ENCODE measurements at regions not wholly inside any gene's neighbourhood (a gene's known extent, or its start where the extent isn't known, plus 50 kb on each side); places are given as distances from the start of the nearest gene placed in this dataset.

DNA sequence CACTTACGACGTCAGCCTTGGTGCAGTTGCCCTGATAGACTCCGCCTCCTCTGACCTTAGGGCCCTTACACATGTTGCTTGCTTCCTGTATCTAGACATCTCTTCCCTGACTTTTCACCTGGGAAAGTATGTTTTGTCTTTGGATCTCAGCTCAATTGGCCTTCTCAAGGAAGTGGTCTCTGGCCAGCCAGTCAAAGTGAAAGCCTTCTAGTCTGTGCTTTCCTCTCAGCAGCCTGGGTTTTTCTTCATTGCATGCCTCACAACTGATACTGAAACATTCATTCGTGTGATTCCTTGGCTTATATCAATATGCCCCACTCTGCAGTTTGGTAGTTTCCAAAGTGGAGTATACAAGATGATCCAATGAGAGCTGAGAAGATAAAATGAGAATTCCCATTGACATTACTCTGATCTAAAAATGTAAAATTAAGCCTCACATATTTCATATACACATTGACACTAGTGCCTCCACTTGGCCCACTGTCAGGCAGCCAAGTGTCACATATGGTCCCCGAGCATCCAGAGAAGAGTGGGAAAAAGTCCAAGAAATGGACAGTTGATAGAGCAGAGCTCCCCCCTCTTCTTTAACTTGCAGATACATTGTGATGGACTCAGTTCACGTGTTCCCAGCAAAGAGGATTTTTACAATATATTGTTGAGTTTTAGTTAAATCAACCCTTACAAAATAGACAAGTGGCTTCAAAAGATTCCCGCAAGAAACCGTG lies 371.2 kb upstream of the ASIC2 start:
- DNase-seq (ENCODE audit: low spot score) = no peak
- Histone ChIP-seq H3K4me1 (ENCODE audit: control insufficient read depth in 4 of 4, insufficient read depth in 4 of 4, low read length in 3 of 4) (no peaks in the 10 kb centered on the region), H3K9me3 (ENCODE audit: control insufficient read depth in 4 of 4, low read length in 3 of 4) (no peaks in the 10 kb centered on the region), H3K36me3 (ENCODE audit: control insufficient read depth in 4 of 4, insufficient read depth in 3 of 4, low read depth in 1 of 4, low read length in 3 of 4) (no peaks in the 10 kb centered on the region), H3K9ac (ENCODE audit: low read depth in 1 of 2, low read length in 2 of 2) (no peak overlapping the region), H3K4me3 (ENCODE audit: low read depth in 1 of 3, low read length in 3 of 3) (no peak overlapping the region), H3K27ac (ENCODE audit: low read depth in 1 of 2, low read length in 2 of 2) (no peak overlapping the region), H3K27me3 (ENCODE audit: control insufficient read depth in 4 of 4, insufficient read depth in 4 of 4, low read length in 3 of 4) (peaks cover 0 to 3% (median 0%) of the 10 kb centered on the region in 4 donors)
- TF ChIP-seq, protein P1, sequence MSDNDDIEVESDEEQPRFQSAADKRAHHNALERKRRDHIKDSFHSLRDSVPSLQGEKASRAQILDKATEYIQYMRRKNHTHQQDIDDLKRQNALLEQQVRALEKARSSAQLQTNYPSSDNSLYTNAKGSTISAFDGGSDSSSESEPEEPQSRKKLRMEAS (IDR thresholded peaks at IDR 0.05) = no peak
- no peak for TF ChIP-seq RAD21 (IDR thresholded peaks at IDR 0.05)
- TF ChIP-seq ATF3 (IDR thresholded peaks at IDR 0.05) = no peak
- TF ChIP-seq, protein P2, sequence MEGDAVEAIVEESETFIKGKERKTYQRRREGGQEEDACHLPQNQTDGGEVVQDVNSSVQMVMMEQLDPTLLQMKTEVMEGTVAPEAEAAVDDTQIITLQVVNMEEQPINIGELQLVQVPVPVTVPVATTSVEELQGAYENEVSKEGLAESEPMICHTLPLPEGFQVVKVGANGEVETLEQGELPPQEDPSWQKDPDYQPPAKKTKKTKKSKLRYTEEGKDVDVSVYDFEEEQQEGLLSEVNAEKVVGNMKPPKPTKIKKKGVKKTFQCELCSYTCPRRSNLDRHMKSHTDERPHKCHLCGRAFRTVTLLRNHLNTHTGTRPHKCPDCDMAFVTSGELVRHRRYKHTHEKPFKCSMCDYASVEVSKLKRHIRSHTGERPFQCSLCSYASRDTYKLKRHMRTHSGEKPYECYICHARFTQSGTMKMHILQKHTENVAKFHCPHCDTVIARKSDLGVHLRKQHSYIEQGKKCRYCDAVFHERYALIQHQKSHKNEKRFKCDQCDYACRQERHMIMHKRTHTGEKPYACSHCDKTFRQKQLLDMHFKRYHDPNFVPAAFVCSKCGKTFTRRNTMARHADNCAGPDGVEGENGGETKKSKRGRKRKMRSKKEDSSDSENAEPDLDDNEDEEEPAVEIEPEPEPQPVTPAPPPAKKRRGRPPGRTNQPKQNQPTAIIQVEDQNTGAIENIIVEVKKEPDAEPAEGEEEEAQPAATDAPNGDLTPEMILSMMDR (IDR thresholded peaks at IDR 0.05; ENCODE audit: low read depth, low read length, missing input control) = no peak
- no peak for TF ChIP-seq SP1 (IDR thresholded peaks at IDR 0.05)
- TF ChIP-seq GABPA (IDR thresholded peaks at IDR 0.05 in 1 of 2, conservative IDR thresholded peaks at IDR 0.05 in 1 of 2) = no peak
- TF ChIP-seq TAF1 (conservative IDR thresholded peaks at IDR 0.05) = no peak
- no peak for TF ChIP-seq EGR1 (IDR thresholded peaks at IDR 0.05; ENCODE audit: low read depth in 2 of 2)
- TF ChIP-seq, protein P3, sequence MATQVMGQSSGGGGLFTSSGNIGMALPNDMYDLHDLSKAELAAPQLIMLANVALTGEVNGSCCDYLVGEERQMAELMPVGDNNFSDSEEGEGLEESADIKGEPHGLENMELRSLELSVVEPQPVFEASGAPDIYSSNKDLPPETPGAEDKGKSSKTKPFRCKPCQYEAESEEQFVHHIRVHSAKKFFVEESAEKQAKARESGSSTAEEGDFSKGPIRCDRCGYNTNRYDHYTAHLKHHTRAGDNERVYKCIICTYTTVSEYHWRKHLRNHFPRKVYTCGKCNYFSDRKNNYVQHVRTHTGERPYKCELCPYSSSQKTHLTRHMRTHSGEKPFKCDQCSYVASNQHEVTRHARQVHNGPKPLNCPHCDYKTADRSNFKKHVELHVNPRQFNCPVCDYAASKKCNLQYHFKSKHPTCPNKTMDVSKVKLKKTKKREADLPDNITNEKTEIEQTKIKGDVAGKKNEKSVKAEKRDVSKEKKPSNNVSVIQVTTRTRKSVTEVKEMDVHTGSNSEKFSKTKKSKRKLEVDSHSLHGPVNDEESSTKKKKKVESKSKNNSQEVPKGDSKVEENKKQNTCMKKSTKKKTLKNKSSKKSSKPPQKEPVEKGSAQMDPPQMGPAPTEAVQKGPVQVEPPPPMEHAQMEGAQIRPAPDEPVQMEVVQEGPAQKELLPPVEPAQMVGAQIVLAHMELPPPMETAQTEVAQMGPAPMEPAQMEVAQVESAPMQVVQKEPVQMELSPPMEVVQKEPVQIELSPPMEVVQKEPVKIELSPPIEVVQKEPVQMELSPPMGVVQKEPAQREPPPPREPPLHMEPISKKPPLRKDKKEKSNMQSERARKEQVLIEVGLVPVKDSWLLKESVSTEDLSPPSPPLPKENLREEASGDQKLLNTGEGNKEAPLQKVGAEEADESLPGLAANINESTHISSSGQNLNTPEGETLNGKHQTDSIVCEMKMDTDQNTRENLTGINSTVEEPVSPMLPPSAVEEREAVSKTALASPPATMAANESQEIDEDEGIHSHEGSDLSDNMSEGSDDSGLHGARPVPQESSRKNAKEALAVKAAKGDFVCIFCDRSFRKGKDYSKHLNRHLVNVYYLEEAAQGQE (IDR thresholded peaks at IDR 0.05) = no peak
- TF ChIP-seq FOXA1 (IDR thresholded peaks at IDR 0.05) = no peak
- TF ChIP-seq FOXA2 (IDR thresholded peaks at IDR 0.05) = no peak
- WGBS = 69% methylated on average over 8 of the region's 8 CpGs

DNA sequence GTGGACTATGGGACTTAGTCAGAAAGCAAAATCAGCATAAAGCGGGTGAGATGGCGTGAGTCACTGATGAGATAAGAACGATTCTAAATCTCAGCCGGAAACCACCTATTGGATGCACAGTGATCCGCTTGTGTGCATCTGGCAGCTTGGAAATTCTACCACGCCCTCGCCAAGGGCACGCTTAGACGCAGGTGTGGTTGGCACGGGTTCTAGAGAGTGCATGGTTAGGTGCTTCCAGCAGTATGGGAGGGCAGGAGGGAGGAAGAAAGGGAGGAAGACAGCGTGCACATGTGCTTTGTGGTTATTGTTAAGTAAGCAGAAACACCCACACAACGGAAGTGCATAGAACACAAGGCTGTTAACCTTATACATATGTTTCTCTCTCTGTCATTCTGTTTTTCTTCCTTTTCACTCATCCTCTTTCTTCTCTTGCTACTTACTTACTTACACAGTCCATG lies 374.0 kb upstream of the ASIC2 start:
- Histone ChIP-seq H3K9me3 (ENCODE audit: control insufficient read depth in 4 of 4, low read length in 3 of 4) (no peaks in the 10 kb centered on the region), H3K27ac (ENCODE audit: low read depth in 1 of 2, low read length in 2 of 2) (no peak overlapping the region), H3K9ac (ENCODE audit: low read depth in 1 of 2, low read length in 2 of 2) (no peak overlapping the region), H3K4me1 (ENCODE audit: control insufficient read depth in 4 of 4, insufficient read depth in 4 of 4, low read length in 3 of 4) (no peaks in the 10 kb centered on the region), H3K4me3 (ENCODE audit: low read depth in 1 of 3, low read length in 3 of 3) (no peak overlapping the region), H3K27me3 (ENCODE audit: control insufficient read depth in 4 of 4, insufficient read depth in 4 of 4, low read length in 3 of 4) (peaks cover 0 to 3% (median 0%) of the 10 kb centered on the region in 4 donors), H3K36me3 (ENCODE audit: control insufficient read depth in 4 of 4, insufficient read depth in 3 of 4, low read depth in 1 of 4, low read length in 3 of 4) (no peaks in the 10 kb centered on the region)
- TF ChIP-seq HNF4A (conservative IDR thresholded peaks at IDR 0.05) (no peak), GABPA (IDR thresholded peaks at IDR 0.05 in 1 of 2, conservative IDR thresholded peaks at IDR 0.05 in 1 of 2) (no peak), EGR1 (IDR thresholded peaks at IDR 0.05; ENCODE audit: low read depth in 2 of 2) (no peak), ATF3 (IDR thresholded peaks at IDR 0.05) (no peak), TAF1 (conservative IDR thresholded peaks at IDR 0.05) (no peak), NR2F2 (IDR thresholded peaks at IDR 0.05) (no peak)
- TF ChIP-seq, protein P3 (IDR thresholded peaks at IDR 0.05) = no peak
- WGBS = 69% methylated on average over 12 of the region's 12 CpGs
- DNase-seq (ENCODE audit: low spot score) = no peak

Data from liver (tissue), 8 donors.